Activated naive CD8-positive, alpha-beta T cell treated with anti-CD3 and anti-CD28 coated beads, Interleukin-2, amount 10 ng/mL, durations not matched to agents 7 days and 5 days (primary cell): ENCODE measurements at regions not wholly inside any gene's neighbourhood (a gene's known extent, or its start where the extent isn't known, plus 50 kb on each side); places are given as distances from the start of the nearest gene placed in this dataset.

Experiments
- ATAC-seq: fragments of 150-1000 bp; cut with Tn5 transposase; one replicate; pipeline ENCODE4 v1.10.0; 2021; ENCODE audit warnings: low read depth, moderate library complexity
- POLR2A ChIA-PET: fragments of 350-600 bp; sonication (Branson Sonifier 250); formaldehyde crosslinking; loops from one replicate; lab custom pipeline; 2021; ENCODE audit warnings: antibody characterized with exemption; lab: Charles Lee
- DNase-seq: peaks from one replicate; pipeline ENCODE4 v3.0.0; 2021
- H3K27ac Mint-ChIP-seq: one replicate; pipeline ENCODE4 v1.8.0; 2022; ENCODE audit warnings: mild to moderate bottlenecking, mixed read lengths
- H3K27me3 Mint-ChIP-seq: one replicate; pipeline ENCODE4 v1.8.0; 2022; ENCODE audit warnings: mild to moderate bottlenecking, moderate library complexity, mixed read lengths
- H3K36me3 Mint-ChIP-seq: one replicate; pipeline ENCODE4 v1.8.0; 2021; ENCODE audit warnings: mild to moderate bottlenecking, mixed read lengths
- H3K4me1 Mint-ChIP-seq: one replicate; pipeline ENCODE4 v1.8.0; 2021; ENCODE audit warnings: mixed read lengths
- H3K4me3 Mint-ChIP-seq: one replicate; pipeline ENCODE4 v1.8.0; 2022; ENCODE audit warnings: mild to moderate bottlenecking, moderate library complexity, mixed read lengths
- H3K9me3 Mint-ChIP-seq: one replicate; pipeline ENCODE4 v1.8.0; 2021; ENCODE audit warnings: mixed read lengths

DNA sequence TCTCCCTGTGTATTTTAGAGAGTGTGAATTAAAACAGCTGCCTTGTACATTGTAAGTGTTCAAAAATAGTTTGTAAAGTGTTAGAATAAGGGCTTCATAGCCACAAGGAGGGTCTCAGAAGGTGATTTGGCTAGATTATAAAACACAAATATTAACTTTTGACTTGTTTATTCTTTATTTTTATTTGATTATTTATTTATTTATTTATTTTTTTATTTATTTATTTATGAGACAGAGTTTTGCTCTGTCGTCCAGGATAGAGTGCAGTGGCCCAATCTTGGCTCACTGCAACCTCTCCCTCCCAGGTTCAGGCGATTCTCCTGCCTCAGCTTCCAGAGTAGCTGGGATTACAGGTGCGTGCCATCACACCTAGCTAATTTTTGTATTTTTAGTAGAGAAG is 111.5 kb upstream of the RBFOX1 start:
- peaks cover 8% of the 10 kb centered on the region for H3K9me3 Mint-ChIP-seq
- no peak overlapping the region for H3K4me3 Mint-ChIP-seq
- no peaks in the 10 kb centered on the region for H3K27me3 Mint-ChIP-seq
- POLR2A ChIA-PET, result no interaction called here
- no peak for DNase-seq
- H3K27ac Mint-ChIP-seq, result no peak overlapping the region
- no peak for ATAC-seq
- no peaks in the 10 kb centered on the region for H3K4me1 Mint-ChIP-seq
- H3K36me3 Mint-ChIP-seq, result no peaks in the 10 kb centered on the region

DNA sequence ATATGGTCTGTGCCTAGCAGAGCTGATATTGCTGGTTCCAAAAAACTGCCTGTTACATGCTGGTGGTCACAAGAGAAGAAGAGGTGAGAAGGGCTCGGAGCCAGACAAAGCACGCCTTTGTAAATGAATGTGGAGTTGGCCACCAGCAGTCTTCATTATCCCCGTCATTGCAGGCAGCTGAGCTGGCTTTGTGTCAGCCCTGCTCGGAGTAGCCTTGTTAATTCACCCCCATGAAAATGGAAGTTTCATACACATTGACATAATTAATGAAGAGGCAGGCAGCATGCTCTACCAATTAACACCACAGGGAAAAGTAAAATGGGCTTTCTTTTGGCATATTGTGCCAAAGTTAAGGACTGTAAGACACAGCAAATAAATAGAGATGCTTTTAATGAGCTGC is 113.7 kb upstream of the RBFOX1 start:
- no peak overlapping the region for H3K4me3 Mint-ChIP-seq
- no peaks in the 10 kb centered on the region for H3K36me3 Mint-ChIP-seq
- H3K27me3 Mint-ChIP-seq, result no peaks in the 10 kb centered on the region
- POLR2A ChIA-PET, result no interaction called here
- H3K9me3 Mint-ChIP-seq, result peaks cover 18% of the 10 kb centered on the region
- no peaks in the 10 kb centered on the region for H3K4me1 Mint-ChIP-seq
- DNase-seq (no peak), ATAC-seq (no peak)
- H3K27ac Mint-ChIP-seq, result no peak overlapping the region

GRCh38 chr16:7217797-7218196 is 114.8 kb upstream of the RBFOX1 start:
- no peak overlapping the region for H3K27ac Mint-ChIP-seq
- no peaks in the 10 kb centered on the region for H3K27me3 Mint-ChIP-seq
- H3K4me3 Mint-ChIP-seq, result no peak overlapping the region
- POLR2A ChIA-PET, result no interaction called here
- DNase-seq, result no peak
- H3K36me3 Mint-ChIP-seq, result no peaks in the 10 kb centered on the region
- H3K9me3 Mint-ChIP-seq, result peaks cover 19% of the 10 kb centered on the region
- no peaks in the 10 kb centered on the region for H3K4me1 Mint-ChIP-seq
- ATAC-seq, result no peak

GRCh38 chr16:7216719-7217118 is 115.9 kb upstream of the RBFOX1 start:
- Mint-ChIP-seq H3K4me3 (no peak overlapping the region), H3K4me1 (no peaks in the 10 kb centered on the region), H3K36me3 (no peaks in the 10 kb centered on the region), H3K27me3 (no peaks in the 10 kb centered on the region), H3K27ac (no peak overlapping the region), H3K9me3 (peaks cover 20% of the 10 kb centered on the region)
- POLR2A ChIA-PET, result no interaction called here
- DNase-seq, result no peak
- no peak for ATAC-seq

DNA sequence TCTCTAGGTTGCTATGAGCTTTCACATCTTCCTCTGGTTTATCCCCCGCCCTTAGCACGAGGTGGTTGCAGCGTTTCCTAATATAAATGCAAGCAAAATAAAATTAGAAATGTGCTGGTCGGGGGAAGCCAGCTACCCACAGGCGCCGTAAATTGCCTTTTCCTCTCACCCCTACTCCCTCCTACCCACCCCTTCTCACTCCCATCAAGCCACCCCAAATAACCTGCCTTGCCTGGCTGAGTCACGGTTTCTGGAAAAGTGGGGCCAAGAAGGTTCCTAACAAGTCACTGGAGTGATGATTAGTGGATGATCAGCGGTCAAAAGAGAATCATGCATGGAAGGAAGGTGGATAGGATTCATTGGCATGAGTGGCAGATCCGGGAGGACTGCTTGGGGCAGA is 120.9 kb upstream of the RBFOX1 start:
- POLR2A ChIA-PET, result no interaction called here
- Mint-ChIP-seq H3K4me1 (no peaks in the 10 kb centered on the region), H3K36me3 (no peaks in the 10 kb centered on the region), H3K27me3 (no peaks in the 10 kb centered on the region), H3K27ac (no peak overlapping the region), H3K9me3 (peaks cover 14% of the 10 kb centered on the region), H3K4me3 (no peak overlapping the region)
- no peak for DNase-seq
- ATAC-seq, result no peak

DNA sequence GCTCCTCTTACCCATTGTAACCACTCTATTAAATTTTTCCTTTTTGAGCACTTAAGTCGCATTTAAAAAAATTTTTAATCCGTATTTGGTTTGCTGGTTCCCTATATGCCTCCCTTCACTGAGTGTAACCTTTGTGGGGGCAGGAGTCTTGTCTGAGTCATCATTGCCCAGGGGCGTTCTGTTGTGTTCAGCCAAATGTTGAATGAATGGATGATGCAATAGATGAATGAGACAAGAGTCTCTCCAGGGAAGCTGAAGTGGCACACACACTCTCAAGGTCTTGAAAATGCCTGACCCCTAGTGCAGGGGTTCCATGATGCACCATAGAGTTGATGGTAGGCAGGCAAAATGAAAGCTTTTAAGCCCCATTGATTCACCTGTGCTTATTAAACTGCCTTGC is 123.0 kb upstream of the RBFOX1 start:
- no peak for DNase-seq
- Mint-ChIP-seq H3K4me1 (no peaks in the 10 kb centered on the region), H3K27me3 (no peaks in the 10 kb centered on the region), H3K9me3 (peaks cover 13% of the 10 kb centered on the region), H3K27ac (no peak overlapping the region), H3K36me3 (no peaks in the 10 kb centered on the region), H3K4me3 (no peak overlapping the region)
- ATAC-seq, result no peak
- POLR2A ChIA-PET, result no interaction called here

DNA sequence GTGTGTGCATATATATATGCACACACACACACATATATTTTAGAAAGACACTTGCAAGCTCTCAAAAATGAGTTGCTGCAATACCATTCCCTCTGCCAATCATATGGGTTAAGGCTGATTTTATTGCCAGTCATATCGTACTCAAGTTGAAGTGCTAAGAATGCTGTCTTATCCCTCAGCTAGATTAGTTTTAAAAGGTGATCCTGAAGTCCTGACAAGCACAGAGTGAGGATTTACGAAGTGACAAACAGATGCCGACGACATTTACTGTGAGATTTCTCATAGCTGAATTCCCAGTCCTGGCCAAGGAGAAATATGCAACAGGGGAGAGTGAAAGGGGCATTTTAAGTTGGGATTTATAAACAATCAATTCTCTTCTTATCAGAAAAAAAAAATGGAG is 126.2 kb upstream of the RBFOX1 start:
- Mint-ChIP-seq H3K36me3 (no peaks in the 10 kb centered on the region), H3K4me1 (no peaks in the 10 kb centered on the region), H3K27ac (no peak overlapping the region), H3K4me3 (no peak overlapping the region), H3K9me3 (peaks cover 6% of the 10 kb centered on the region), H3K27me3 (no peaks in the 10 kb centered on the region)
- ATAC-seq, result no peak
- DNase-seq, result no peak
- POLR2A ChIA-PET, result no interaction called here

DNA sequence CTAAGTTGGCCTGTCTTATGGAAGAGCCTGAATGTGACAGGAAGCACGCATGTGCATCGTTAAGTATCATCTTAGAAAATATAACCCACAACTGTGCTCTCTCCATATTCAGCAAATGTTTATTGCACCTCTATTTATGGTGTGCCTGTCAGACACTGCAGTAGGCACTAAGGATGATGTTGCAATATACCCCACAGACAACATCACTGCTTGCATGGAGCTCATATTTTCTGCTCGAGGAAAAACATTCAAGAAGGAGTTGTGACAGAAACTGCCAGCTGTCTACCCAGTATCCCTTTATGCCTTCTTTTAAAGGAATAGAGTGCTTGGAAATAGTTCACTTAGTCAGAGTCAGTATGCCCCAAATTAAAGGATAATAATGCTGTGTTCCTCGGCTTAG is 132.3 kb upstream of the RBFOX1 start:
- Mint-ChIP-seq H3K9me3 (peaks cover 9% of the 10 kb centered on the region), H3K4me3 (no peak overlapping the region), H3K27me3 (no peaks in the 10 kb centered on the region), H3K27ac (no peak overlapping the region), H3K4me1 (no peaks in the 10 kb centered on the region), H3K36me3 (no peaks in the 10 kb centered on the region)
- DNase-seq (no peak), ATAC-seq (no peak)
- POLR2A ChIA-PET, result no interaction called here

- Mint-ChIP-seq H3K4me3 (no peak overlapping the region), H3K9me3 (peaks cover 14% of the 10 kb centered on the region), H3K4me1 (no peaks in the 10 kb centered on the region), H3K27ac (no peak overlapping the region), H3K27me3 (no peaks in the 10 kb centered on the region), H3K36me3 (no peaks in the 10 kb centered on the region)
- ATAC-seq, result no peak
- POLR2A ChIA-PET, result no interaction called here
- no peak for DNase-seq
These were observed 147.0 kb upstream of the RBFOX1 start for GRCh38 chr16:7185689-7186088.

DNA sequence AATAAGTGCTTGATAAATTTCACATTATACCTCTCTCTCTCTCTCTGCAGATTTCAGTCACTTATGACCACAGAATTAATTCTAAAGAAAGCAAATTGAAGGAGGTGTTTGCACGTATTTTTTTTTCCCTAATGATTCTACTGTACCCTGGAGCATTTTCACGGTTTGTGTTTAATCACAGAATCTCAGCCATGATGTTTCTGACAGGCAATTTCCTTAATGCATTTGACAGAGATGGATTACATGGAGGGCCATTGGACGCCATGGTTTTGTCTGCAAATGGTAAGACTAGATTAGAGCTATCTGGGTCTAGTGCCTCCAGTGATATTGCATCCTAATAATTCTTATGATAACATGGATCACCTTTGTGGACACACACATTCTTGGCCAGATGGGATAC is 147.5 kb upstream of the RBFOX1 start:
- Mint-ChIP-seq H3K27ac (no peak overlapping the region), H3K9me3 (peaks cover 12% of the 10 kb centered on the region), H3K4me3 (no peak overlapping the region), H3K4me1 (no peaks in the 10 kb centered on the region), H3K36me3 (no peaks in the 10 kb centered on the region), H3K27me3 (no peaks in the 10 kb centered on the region)
- no peak for ATAC-seq
- no peak for DNase-seq
- POLR2A ChIA-PET, result no interaction called here

GRCh38 chr16:7183768-7184167 is 148.9 kb upstream of the RBFOX1 start:
- Mint-ChIP-seq H3K27me3 (no peaks in the 10 kb centered on the region), H3K36me3 (no peaks in the 10 kb centered on the region), H3K27ac (no peak overlapping the region), H3K4me1 (no peaks in the 10 kb centered on the region), H3K4me3 (no peak overlapping the region), H3K9me3 (peaks cover 8% of the 10 kb centered on the region)
- POLR2A ChIA-PET, result no interaction called here
- ATAC-seq, result no peak
- no peak for DNase-seq

- Mint-ChIP-seq H3K4me3 (no peak overlapping the region), H3K27me3 (no peaks in the 10 kb centered on the region), H3K36me3 (no peaks in the 10 kb centered on the region), H3K27ac (no peak overlapping the region), H3K4me1 (no peaks in the 10 kb centered on the region), H3K9me3 (peaks cover 10% of the 10 kb centered on the region)
- POLR2A ChIA-PET, result no interaction called here
- ATAC-seq (no peak), DNase-seq (no peak)
These were observed 150.0 kb upstream of the RBFOX1 start for GRCh38 chr16:7182510-7183109.

GRCh38 chr16:7177875-7178274 is 154.8 kb upstream of the RBFOX1 start:
- Mint-ChIP-seq H3K9me3 (peaks cover 12% of the 10 kb centered on the region), H3K27ac (no peak overlapping the region), H3K4me1 (no peaks in the 10 kb centered on the region), H3K4me3 (no peak overlapping the region), H3K36me3 (no peaks in the 10 kb centered on the region), H3K27me3 (no peaks in the 10 kb centered on the region)
- POLR2A ChIA-PET, result no interaction called here
- DNase-seq (no peak), ATAC-seq (no peak)

GRCh38 chr16:7171151-7171550 is 161.5 kb upstream of the RBFOX1 start:
- Mint-ChIP-seq H3K4me1 (no peaks in the 10 kb centered on the region), H3K27ac (no peak overlapping the region), H3K36me3 (no peaks in the 10 kb centered on the region), H3K4me3 (no peak overlapping the region), H3K27me3 (no peaks in the 10 kb centered on the region), H3K9me3 (peaks cover 16% of the 10 kb centered on the region)
- ATAC-seq (no peak), DNase-seq (no peak)
- POLR2A ChIA-PET, result no interaction called here

DNA sequence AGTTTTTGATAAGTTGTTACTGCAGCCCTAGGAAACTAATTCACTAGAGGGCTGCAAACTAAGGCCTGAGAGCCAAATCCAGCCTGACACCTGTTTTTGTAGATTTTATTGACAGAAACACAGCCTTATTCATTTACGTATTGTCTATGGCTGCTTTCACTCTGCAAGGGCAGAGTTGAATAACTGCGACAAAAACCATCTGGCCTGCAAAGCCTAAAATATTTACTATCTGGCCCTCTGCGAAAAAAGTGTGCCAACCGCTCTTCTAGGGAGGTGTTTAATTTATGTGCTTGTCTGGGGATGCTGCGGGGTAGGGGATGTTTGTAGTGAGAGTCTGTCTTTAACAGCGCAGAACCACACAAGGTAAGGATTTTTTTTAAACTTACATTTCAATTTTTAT is 165.0 kb upstream of the RBFOX1 start:
- ATAC-seq (no peak), DNase-seq (no peak)
- Mint-ChIP-seq H3K4me3 (no peak overlapping the region), H3K27ac (no peak overlapping the region), H3K36me3 (no peaks in the 10 kb centered on the region), H3K27me3 (no peaks in the 10 kb centered on the region), H3K4me1 (no peaks in the 10 kb centered on the region), H3K9me3 (peaks cover 17% of the 10 kb centered on the region)
- POLR2A ChIA-PET, result no interaction called here
